HG03439 (cell line): ENCODE measurements at regions not wholly inside any gene's neighbourhood (a gene's known extent, or its start where the extent isn't known, plus 50 kb on each side); places are given as distances from the start of the nearest gene placed in this dataset.
A peak's percentile ranks its signal among the peaks of the same experiment; 100 is the strongest.

Experiments used
- ATAC-seq: cut with Tn5 transposase; IDR thresholded peaks from one replicate; pipeline ENCODE4 v1.9.1; 2021; ENCODE audit warnings: mild to moderate bottlenecking, moderate library complexity; ENCODE audit not compliant: unreplicated experiment

- no peak for ATAC-seq
Observed at GRCh38 chr7:112887337-112887736, 97.1 kb upstream of the TMEM168 start.

DNA sequence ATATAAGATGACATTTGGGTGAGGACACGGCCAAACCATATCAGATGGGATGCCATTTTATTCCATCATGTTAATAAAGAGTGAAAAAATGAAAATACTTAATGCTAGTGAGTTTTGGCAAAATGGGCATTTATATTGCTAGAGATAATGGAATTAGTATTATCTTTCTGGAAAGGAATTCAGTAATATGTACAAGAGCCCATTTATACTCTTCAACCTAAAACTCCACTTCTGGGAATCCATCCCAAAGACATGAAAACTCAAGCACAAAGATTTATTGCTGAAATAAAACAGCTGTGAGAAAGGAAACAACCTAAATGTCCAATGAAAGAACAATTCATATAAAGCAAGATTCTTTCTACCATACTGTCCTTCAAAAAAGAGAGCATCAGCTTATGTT is 96.0 kb upstream of the TMEM168 start:
- no peak for ATAC-seq

DNA sequence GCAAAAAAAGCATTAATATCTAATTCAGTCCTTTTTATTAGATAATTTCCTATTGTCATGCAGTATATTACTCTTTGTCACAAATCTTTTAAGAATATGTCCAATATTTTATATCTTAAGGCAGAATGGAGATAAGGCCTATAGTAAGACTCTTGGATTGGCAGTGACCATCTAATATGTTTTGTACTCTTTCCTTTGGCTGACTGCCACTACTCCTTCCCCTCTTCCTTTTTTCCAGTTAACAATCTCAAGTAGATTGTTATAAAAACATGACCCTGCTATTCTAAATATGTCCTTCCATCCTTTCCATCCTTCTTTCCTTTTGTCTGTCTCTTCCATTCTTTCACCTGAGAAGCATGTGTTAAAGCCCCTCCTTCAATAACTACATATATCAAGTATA is 92.8 kb upstream of the TMEM168 start:
- ATAC-seq = no peak

DNA sequence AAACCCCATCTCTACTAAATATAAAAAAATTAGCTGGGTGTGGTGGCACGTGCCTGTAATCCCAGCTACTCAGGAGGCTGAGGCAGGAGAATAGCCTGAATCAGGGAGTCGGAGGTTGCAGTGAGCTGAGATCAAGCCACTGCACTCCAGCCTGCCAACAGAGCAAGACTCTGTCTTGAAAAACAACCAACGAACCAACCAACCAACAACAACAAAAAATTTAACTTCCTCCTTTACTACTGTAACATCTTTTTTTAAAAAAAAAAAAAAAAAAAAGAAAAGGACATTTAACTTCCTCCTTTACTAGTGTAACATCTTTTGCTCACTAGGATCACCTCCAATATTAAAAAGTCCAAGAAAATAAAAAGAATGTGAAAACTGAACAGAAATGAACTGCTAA is 92.3 kb upstream of the TMEM168 start:
- no peak for ATAC-seq

DNA sequence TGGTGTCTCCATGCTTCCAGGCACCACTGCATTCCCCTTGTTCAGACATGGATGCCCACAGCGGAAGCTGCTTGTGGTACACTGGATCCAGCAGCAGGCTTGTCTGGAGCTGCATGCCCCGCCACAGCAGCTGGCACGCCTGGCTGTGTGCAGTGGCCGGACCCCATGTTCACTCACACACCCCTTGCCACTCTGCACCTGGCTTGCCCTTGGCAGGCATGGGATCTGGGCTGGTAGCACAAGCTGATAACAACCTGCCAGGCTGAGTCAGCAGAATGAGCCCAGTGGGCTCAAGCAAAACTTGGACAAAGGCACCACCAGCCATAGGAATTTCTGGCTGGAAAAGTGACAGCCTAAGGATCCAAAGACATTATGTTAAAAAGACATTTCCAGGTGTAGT is 91.8 kb upstream of the TMEM168 start:
- no peak for ATAC-seq

DNA sequence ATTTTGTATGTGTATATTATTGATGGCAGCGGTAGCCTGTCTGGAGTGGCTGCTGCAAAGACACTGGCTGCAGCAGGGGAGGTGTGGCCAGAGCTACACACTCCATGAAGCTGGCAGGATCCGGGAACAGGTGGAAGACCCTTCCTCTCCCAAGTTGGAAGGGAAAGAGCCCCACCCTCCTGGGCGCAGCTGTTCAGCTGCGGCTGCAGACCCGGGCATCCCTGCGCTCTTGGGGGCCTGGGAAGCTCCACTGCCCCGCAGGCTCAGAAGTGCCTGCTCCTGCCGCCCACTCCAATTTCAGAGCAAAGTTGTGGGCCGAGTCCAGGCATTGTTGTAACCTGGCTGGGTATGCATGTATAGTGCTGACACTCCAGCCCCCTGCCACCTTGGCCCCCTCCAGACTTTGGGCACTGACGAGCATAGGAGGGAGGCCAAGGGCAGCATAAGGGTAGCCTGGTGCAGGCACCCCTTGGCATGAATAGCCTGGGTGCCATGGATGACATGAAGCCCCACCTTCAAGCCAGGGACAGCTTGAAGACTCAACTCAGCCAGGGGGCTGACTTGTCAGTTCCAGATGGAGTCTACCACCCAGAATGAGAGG is 90.7 kb upstream of the TMEM168 start:
- no peak for ATAC-seq

DNA sequence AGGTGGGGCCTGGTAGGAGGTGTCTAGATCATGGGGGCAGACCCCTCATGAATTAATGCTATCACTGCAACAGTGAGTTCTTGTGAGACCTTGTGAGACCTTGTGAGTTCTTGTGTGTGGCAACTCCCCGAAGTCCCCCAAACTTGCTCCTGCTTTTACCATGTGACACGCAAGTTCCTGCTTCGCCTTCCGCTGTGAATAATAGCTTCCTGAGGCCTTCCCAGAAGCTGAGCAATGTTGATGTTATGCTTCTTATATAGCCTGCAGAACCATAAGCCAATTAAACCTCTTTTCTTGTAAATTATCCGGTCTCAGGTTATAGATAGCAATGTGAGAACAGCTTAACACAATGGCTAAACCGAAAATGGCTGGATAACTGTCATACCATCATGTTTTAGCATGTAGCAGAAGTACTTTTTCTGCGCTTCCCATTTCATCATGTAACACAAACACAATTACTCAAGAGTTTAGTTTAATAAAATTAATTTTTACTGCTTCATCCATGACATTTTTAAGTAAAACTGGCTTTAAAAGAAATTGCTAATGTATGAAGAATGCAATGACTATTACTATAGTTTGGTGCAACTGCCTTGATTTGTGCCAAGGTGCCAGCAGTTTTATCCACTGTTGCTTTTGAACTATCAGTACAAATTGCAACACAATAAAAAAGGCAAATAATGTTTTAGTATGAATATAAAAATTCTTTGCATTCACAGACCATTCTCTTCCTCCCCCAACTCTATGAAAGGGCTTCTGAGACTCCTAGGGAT is 87.7 kb upstream of the TMEM168 start:
- ATAC-seq = no peak

GRCh38 chr7:112876877-112877276 is 86.7 kb upstream of the TMEM168 start:
- no peak for ATAC-seq

DNA sequence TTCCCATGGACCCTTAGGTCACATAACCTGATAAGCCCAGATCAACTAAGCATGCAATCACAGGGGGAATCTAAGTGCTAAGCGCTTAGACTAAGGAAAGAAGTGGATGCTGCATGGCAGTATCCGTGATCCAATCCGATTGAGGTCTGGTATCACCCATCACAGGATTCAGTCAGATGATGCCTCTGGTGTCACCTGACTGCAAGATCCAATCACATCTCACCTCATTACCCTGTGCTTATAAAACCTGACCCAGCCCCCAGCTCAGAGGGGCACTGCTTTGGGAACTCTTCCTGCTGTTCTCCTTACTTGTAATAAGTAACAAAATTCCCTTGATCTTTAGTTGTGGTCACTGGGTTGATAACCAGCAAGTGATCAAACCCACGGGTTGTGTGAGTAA is 84.7 kb upstream of the TMEM168 start:
- ATAC-seq = no peak

GRCh38 chr7:112873831-112874553 is 83.8 kb upstream of the TMEM168 start:
- ATAC-seq = no peak

- ATAC-seq = peak; percentile 41
Observed at GRCh38 chr7:112869111-112869774, 79.0 kb upstream of the TMEM168 start.

DNA sequence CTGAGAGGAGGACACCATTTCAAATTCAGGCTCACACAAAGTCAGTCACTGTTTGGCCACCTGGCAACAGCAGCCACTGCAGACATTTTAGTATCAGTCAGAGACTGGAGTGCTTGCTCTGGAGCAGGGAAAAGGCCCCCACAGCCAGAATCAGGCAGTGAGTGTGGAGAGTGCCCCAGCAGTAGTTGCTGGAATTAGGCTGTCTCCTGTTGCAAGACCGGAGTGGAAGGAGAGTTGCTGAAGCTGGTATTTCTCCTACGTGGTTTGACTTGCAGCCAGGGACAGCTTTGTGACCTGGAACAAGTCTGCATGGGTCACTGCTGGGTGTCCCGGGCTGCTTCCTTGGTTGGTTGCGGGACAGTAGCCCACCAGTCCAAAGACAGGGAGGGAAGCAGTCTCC is 78.4 kb upstream of the TMEM168 start:
- no peak for ATAC-seq

DNA sequence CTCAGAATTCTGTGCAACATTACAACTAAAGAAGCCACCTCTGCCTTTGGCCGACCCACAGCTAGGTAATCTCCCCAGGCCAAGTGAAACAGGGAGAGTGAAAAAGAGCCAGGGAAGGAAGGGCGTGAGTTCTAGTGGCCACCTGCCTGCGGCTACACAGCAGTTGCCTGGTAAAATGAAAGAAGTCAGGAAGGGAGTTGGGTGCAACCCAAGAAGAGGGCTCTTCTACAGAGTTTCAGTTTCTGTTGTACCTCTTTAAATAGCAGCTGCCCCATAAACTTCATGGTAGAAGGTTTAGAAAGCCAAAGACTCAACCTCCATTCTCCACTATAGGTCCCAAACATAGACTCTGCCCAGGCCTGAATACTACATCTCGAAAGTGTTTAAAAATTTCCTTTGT is 76.2 kb upstream of the TMEM168 start:
- peak; percentile 98 for ATAC-seq

DNA sequence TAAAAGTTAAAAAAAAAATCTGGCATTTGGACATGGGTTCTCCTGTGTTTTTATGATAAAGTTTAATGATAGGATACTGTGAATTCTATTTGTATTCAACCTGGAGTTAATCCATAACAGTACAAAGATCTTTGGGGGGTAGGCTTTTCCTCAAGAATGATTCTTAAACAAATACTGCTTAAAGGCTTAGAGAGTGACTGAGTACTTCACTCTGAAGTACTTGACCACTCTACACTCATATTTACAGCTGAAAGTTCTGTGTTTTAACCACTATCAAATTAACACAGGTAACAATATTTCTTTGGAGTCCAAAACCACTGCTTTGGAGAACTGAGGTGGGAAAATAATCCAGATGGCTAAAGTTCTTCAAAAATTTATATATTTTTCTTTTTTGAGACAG is 74.2 kb upstream of the TMEM168 start:
- no peak for ATAC-seq

DNA sequence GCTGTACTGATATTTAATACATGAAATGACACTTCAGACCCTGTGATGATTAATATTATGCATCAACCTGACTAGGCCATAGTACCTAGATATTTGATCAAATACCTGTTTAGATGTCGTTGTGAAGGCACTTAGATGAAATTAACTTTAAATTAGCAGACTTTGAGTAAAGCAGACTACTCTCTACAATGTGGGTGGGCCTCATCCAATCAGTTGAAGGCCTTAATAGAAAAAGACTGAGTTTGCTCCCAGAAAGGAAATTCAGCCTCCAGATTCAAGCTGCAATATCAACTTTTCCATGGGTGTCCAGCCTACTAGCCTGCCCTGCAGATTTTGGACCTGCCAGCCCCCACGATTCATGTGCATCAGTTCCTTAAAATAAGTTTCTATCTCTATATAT is 68.6 kb upstream of the TMEM168 start:
- no peak for ATAC-seq

GRCh38 chr7:112855227-112855626 is 65.0 kb upstream of the TMEM168 start:
- no peak for ATAC-seq

GRCh38 chr7:112854169-112854568 is 64.0 kb upstream of the TMEM168 start:
- ATAC-seq = no peak

DNA sequence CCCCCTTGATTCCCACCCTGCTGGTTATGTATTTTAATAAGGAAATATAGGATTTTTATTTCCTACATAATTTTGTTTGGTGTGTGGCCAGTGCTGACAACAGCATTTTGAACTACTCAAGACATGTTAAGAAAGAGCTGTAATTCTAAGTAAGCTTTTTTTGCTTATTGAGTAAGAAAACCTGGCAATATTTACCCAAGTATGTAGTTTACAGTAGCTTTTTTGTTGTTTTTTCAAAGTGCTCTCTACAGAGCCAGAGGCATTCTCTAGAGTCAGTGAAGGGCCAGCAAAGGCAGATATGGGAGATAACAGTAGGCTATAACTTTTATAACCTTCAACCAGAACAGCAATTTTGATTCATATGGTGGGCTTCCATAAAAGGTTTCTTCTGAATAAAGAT is 63.2 kb upstream of the TMEM168 start:
- no peak for ATAC-seq

DNA sequence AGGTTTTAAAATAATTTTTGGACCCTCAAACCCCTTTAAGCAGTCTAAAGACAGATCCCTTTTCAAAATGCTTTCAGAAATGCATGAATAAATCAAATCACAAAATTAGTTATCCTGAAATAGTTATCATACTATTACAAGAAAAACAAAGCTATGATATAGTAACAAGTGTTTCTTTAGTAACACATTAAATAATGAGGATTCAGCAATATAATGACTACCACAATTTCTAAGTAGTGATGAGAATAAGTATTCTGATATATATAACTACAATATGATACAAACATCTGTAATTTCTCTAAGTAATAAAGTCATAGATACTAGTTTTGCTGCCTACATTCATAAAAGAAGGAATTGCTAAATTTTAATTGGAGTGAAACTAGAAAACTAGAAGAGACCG is 53.0 kb upstream of the TMEM168 start:
- no peak for ATAC-seq
